GM03348 (cell line): ENCODE measurements at regions not wholly inside any gene's neighbourhood (a gene's known extent, or its start where the extent isn't known, plus 50 kb on each side); places are given as distances from the start of the nearest gene placed in this dataset.
"Not testable (repeated sequence)": the region's sequence is repeated elsewhere in the genome, so short reads cannot be mapped to it uniquely, and the experiment has no call there.

ENCODE experiments used
- DNase-seq: peaks from one replicate; pipeline ENCODE4 v3.0.0; 2012; ENCODE audit warnings: low spot score

DNA sequence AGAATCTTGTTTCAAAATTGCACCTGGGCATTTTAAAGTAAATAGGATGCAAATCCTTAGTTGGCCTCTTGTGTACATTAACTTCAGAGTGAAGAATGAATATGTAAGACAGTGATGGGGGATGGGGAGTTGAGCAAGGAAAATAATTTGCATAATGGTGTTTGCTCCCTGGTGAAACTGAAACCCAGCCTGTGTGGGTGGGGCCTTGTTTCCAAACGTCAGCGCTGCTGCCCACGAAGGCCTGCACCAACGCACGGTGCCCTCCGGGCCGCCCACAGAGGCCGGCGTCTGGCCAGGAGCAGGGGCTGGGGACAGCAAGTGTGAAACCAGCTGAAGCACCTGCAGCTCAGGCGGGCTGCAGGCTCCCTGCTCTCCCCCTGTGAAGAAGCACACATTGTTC is 262.0 kb upstream of the PLGLB2 start:
- not testable (repeated sequence) for DNase-seq

- DNase-seq: not testable (repeated sequence)
Observed at GRCh38 chr2:87486413-87486812, 261.5 kb upstream of the PLGLB2 start.

- DNase-seq: not testable (repeated sequence)
Observed at GRCh38 chr2:87488021-87488420, 259.9 kb upstream of the PLGLB2 start.

- not testable (repeated sequence) for DNase-seq
Observed at GRCh38 chr2:87488991-87489390, 258.9 kb upstream of the PLGLB2 start.

DNA sequence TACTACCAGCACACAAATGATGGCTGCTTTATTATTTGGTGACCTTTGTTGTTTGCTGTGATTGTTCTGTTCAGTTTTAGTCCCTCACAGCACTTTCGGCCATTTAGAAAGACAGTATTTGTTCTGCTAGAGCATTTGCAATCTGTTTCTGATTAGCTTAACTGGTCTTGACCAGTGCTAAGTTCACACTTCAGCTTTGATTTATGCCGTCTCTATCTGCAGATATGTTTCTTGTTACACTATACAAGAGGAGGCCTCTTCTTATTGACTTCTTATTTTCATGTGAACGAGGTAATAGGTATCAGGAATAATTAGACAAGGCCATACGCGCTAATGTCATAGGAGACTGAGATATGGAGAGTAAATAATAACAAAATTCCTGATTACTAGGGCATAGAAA is 253.0 kb upstream of the PLGLB2 start:
- not testable (repeated sequence) for DNase-seq

DNA sequence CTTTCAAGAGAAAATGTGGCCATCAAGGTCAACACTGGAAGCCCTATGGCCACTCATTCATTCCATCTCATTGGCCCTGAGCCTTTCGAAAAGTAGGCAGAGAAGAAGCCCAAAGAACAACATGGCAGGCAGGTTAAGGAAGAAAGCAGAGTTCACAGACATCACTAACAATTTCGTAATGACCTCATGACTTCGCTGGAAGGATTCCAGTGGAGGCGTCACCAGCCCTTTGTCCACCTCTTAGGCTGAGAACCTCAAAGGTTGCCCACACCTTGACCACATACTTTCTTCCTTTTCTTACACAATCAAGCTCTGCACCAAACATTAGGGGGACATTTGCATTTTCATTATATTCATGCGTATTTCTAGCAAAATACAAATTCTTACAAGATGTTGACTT is 252.4 kb upstream of the PLGLB2 start:
- DNase-seq: not testable (repeated sequence)

- not testable (repeated sequence) for DNase-seq
Observed at GRCh38 chr2:87496036-87497006, 251.6 kb upstream of the PLGLB2 start.

GRCh38 chr2:87497135-87497534 is 250.8 kb upstream of the PLGLB2 start:
- DNase-seq: not testable (repeated sequence)

DNA sequence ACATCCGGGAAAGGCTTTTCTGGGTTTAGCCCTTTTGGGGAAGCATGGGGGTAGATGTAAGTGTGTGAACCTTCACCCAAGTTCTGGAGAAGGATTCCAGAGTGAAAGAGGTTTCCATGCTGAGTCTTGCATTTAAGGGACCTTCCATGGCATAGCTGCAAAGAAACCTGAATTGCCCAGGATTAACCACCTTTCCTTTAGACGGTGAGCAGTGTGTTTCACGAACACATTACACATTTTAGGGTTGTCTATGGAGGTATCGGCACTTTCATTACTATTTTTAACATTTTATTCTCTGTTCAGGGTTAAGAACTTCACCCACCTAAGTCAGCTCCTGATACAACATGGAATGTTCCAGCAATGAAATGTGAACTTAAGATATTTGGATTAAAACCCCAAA is 250.2 kb upstream of the PLGLB2 start:
- not testable (repeated sequence) for DNase-seq

DNA sequence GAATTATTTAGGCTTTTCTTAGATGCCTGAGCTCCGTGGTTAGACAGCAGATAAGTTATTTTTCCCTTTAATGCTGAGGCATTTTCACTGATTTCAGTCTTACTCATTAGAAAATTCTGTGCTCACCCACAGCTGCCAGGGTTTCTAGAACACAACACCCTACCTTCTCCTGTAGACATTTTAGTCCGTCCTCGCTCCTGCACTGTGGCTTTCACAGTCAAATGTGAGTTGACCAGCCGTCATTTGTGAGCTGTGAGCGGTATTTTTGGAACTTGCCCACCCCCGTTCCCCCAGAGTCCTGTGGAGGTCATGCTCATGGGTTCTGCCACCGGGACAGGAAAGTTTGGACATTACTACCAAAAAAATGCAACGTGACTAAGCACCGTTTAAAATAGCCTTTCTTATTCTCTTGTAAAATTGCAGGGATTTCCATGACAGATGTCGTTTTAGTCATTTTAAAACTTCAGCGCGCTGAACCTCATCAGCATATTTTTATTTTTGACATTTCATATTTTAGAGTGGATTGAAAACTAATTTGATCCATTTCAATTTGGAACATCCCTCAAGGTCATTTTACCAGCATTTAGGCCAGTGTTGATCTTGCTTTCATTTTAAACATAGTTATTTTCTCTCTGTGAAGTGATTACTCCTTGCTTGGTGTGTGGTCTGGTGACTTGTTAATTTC is 249.6 kb upstream of the PLGLB2 start:
- not testable (repeated sequence) for DNase-seq

GRCh38 chr2:87498854-87499238 is 249.0 kb upstream of the PLGLB2 start:
- not testable (repeated sequence) for DNase-seq

GRCh38 chr2:87499860-87500259 is 248.0 kb upstream of the PLGLB2 start:
- DNase-seq: not testable (repeated sequence)

DNA sequence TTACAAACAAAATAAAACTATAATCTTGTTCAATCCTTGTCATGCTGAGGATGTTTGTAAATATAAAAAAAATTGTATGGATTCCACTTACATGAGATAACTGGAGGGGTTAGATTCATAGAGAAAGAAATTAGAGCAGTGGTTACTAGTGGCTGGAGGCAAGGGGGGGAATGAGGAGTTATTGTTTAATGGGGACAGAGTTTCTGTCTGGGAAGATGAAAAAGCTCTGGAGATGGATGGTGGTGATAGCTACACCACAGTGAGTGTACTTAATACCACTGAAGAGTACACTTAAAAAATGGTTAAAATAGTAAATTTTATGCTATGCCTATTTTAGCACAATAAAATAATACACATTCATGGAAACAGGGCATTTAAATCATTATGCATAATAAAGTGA is 247.5 kb upstream of the PLGLB2 start:
- DNase-seq: not testable (repeated sequence)

DNA sequence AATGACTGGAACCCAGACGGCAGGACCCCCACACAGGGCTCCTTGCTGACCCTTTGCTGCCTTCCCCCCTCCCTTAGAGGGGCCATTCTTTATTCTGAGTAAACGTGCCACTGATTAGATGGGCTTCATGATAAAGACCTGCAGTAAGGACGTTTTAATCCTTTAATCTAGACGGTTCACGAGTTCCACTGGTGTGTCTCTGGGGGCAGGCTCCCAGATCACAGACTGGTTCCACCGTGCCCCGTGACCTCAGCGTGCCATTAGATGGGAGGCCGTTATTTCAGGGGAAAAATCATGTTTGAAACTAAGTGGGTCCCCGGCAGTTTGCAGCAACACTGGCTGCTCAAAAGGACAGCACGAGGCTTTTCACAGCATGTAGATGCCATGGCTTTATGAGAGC is 246.9 kb upstream of the PLGLB2 start:
- DNase-seq: not testable (repeated sequence)

DNA sequence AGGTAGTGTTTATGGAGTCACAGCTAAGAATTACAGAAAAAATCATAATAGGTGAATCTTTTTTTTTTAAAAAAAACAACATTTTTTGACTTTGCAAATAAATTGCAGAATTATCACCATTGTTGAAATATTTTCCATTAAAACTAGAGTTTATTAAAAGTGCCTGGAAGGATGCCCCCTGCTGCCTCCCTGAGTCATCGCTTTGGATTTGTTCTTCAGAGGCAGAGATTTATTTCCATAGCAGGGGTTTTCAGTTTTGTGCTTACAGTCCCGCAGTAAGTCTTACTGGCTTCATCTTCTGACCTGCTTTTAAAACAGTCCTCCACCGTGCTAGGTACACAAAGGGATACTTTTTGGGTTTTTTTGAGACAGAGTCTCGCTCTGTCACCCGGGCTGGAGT is 244.9 kb upstream of the PLGLB2 start:
- not testable (repeated sequence) for DNase-seq

DNA sequence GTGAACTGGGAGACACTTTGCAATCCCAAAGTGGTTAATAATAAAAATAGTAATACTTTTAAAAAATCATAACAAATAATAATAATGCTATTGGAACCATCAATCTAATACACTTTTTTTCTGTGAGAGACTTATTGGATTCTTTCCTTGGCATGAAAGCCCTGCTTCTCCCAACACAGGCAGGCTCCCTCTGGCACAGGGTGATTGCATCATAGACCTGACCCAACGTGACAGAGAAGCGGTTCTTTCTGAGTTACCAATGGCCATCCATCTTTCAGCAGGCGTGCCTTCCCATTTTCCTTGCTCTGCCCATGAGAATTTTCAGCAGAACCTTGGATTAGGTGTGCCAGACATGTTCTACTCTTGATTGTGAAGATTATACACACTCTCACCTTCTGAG is 242.6 kb upstream of the PLGLB2 start:
- DNase-seq: not testable (repeated sequence)

- DNase-seq: not testable (repeated sequence)
Observed at GRCh38 chr2:87505909-87506308, 242.0 kb upstream of the PLGLB2 start.

DNA sequence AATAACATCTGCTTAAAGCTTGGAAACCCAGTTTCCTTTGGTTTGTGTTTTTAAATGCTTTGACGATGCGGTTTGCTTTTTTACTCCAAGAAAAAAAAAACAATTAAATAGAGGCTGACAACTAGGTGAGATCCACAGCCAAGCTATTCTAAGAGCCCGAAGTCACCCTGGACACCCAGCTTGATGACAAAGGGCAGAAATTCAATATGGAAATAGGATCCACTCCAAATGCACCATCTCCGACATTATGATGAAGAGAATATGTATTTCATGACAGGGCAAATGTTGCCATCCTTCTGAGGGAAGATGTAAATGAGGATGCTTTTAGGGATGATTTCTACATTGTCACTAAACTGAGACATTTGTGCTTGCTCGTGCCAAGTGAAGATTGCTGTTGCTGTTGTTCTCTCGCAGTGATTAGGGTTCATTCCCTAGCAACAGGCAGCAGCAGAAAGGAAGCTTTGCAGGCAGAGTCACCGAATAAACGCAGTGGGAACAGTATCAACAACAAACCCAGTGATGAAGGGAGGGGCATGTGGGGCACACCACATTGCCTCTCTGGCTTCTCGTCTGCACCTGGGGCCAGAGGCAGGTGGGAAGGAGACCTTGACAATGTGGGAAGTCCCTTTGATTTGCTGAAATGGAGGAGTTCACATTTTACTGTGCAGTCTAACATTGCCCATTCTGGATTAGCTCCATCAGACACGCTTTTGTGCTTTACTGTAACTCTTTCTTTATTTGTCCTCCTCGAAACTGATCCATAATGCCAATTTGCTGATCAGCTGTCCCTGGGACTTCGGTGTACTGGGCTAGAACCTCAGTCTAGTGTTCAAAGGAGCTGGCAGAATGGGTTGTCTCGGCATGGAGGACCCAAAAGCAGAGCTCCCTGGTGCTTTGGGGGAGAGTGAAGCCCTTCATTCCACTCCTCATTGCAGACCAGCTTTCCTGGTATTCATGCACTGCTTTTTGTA is 240.2 kb upstream of the PLGLB2 start:
- not testable (repeated sequence) for DNase-seq

GRCh38 chr2:87511195-87511778 is 236.6 kb upstream of the PLGLB2 start:
- not testable (repeated sequence) for DNase-seq

DNA sequence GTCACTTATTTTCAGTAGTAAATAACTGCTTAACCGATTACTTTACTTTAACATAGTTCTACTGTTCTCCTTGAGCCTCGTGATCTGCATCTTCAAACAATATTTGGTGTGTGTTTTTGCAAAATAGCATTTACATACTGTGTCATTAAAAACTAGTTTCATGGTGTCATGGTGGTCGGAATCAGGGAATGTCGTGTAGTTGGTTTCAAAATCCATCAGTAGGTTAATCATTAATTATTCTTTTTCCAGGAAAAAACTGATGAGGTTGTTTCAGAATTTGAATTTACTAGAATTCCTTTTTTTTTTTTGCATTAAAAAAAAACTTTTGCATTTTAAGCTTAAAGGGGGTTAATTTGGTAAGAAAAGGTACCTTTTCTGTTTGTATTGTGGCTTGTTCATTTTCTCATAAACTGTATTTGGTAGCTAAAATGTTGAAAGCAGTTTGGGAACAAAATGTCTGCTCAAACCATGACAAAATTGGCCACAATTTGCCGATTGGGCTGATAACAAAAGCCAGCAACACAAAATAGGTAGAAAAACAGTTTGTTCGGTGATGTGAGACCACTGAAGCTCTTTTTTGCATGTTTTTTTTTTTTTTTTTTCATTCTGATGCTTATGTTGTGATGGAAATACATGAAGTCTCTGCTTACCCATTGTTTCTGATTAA is 234.9 kb upstream of the PLGLB2 start:
- DNase-seq: not testable (repeated sequence)

- not testable (repeated sequence) for DNase-seq
Observed at GRCh38 chr2:87514034-87514433, 233.9 kb upstream of the PLGLB2 start.
